Activated naive CD8-positive, alpha-beta T cell treated with anti-CD3 and anti-CD28 coated beads, Interleukin-2, amount 50 U/mL, for 16 hours (primary cell): ENCODE measurements at regions not wholly inside any gene's neighbourhood (a gene's known extent, or its start where the extent isn't known, plus 50 kb on each side); places are given as distances from the start of the nearest gene placed in this dataset.
"Not testable (repeated sequence)": the region's sequence is repeated elsewhere in the genome, so short reads cannot be mapped to it uniquely, and the experiment has no call there.

Experiments
- DNase-seq: peaks from one replicate; pipeline ENCODE4 v3.0.0-alpha.2; 2020; ENCODE audit warnings: low read depth, low spot score

- no peak for DNase-seq
These were observed 124.4 kb upstream of the VPREB1 start for GRCh38 chr22:22120160-22120559.

DNA sequence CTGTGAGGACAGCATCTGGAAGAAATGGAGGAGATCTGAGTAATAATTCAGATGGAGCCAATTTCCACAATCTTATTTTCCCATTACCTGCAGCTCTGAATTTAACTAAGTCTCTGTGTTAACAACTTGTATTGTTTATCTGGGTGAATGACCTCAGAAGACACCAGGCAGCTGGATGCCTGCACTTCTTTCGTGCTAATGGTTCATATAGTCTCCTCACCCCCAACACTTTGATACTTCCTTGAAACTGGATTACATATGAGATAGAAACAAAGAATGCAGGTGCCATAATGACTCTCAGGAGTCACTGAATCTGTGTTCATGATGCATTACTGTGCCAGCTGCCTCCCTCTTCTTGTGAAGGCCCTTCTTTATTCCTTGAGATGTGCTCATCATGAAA is 125.6 kb upstream of the VPREB1 start:
- DNase-seq, result no peak

- not testable (repeated sequence) for DNase-seq
These were observed 126.6 kb upstream of the VPREB1 start for GRCh38 chr22:22117864-22118544.

- DNase-seq, result not testable (repeated sequence)
These were observed 127.4 kb upstream of the VPREB1 start for GRCh38 chr22:22116997-22117770.

GRCh38 chr22:22113701-22114100 is 130.9 kb upstream of the VPREB1 start:
- DNase-seq, result no peak

GRCh38 chr22:22112533-22113294 is 130.1 kb upstream of the TOP3B start:
- no peak for DNase-seq

DNA sequence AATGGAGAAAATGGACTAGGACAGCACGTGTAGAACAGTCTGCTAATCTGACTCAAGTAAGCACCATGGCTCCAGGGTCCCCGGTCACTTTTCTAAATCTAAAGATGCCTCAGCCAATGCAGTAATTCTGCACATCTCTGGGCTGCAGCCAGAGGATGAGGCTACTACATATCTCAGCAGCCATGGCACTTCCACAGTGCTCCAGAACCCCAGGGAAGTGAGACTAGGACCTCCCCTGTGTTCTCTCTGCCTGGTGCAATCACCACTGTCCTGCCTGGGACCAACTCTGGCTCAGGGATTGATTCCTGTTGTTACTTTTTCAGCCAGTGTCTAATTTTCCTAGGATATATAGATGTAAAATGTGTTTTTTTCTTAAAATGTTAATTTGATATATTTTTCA is 129.4 kb upstream of the TOP3B start:
- DNase-seq, result no peak

DNA sequence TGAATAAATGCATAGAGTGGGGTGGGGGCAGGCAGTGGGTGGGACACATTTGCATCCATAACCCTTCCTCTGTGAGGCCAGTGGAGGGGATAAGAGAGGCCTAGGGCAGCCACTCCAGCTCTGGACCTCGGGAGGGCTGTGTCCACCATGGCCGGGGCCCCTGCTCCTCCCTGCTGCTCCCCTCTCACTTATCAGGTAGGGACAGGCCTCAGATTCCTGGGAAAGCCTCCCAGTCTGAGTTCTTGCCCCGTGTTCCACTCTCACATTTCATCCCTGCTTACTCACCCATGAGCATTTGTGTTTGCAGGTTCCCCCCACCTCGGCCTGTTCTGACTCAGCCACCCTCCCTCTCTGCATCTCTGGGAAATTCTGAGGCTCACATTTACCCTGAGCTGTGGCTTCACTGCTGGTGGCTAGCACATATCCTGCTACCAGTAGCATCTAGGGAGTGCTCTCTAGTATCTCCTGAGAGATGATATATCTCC is 128.7 kb upstream of the TOP3B start:
- no peak for DNase-seq

- DNase-seq, result no peak
These were observed 128.1 kb upstream of the TOP3B start for GRCh38 chr22:22110548-22111266.

DNA sequence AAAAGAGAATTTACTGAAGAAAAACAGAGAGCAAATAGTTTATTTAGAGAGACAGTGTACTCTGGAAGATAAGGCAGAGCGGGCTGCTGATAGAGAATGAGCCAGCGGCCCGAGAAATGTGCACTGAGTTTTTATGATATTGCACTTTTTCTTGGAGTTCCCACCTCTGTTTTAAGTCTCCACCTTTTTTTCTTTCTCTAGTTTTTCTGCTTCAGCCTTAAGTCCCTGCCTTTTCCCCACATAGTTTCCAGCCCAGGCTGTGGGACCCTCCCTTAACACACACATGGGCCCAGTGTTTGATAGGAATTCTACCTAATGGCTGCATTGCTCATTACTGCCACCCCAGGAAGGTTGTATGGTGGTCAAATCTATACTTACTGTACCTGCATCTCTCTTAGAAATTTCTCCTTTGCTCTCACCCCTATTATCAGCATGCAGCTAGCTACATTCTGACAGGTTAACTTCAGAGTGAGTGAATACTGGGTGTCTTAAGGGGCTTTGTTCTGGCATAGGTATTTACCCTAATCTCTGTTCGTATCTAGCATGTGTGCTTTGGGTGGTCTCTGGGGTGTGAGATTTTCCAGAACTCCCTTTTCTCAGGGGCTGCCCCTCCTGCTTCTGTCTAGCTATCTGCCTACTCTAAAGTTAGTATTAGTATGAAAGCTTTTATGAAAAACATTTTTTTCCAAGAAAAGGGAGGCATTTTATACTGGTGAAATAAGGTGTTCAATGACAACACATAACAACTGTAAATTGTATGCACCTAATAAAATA is 127.3 kb upstream of the TOP3B start:
- no peak for DNase-seq

GRCh38 chr22:22106855-22107254 is 124.3 kb upstream of the TOP3B start:
- DNase-seq, result no peak

- no peak for DNase-seq
These were observed 122.8 kb upstream of the TOP3B start for GRCh38 chr22:22105364-22105763.

GRCh38 chr22:22103078-22103875 is 120.7 kb upstream of the TOP3B start:
- no peak for DNase-seq

- DNase-seq, result no peak
These were observed 117.5 kb upstream of the TOP3B start for GRCh38 chr22:22099833-22100812.

- no peak for DNase-seq
These were observed 116.6 kb upstream of the TOP3B start for GRCh38 chr22:22099194-22099486.

GRCh38 chr22:22098457-22099193 is 116.0 kb upstream of the TOP3B start:
- DNase-seq, result no peak

- no peak for DNase-seq
These were observed 115.2 kb upstream of the TOP3B start for GRCh38 chr22:22097727-22098228.

- no peak for DNase-seq
These were observed 112.3 kb upstream of the TOP3B start for GRCh38 chr22:22094921-22095320.
